ENCODE measurements at regions not wholly inside any gene's neighbourhood (a gene's known extent, or its start where the extent isn't known, plus 50 kb on each side); places are given as distances from the start of the nearest gene placed in this dataset.

- 43 to 45% methylated on average over 1 of the region's 1 CpG for WGBS, 2 donors
- DNase-seq = no peak
These were observed 695.5 kb upstream of the DDX18 start for GRCh38 chr2:117118994-117119393.

DNA sequence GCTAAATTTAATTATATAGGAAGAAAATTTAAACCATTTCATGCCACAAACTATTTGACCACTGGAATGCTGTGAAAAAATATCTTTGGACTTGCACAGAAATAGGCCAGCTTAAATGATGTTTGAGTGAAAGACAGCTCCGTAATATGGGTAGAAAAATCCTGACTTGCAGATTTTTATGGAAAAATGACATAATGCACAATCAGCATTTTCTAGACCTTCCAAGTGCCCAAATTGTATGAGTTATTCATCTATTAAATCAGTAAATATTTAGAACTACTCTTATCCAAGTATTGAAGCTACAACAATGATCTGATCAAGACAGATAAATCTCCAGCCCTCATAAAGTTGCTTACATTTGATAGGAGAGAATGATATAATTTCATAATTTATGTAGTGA lies 691.1 kb upstream of the DDX18 start:
- Histone ChIP-seq H3K27me3 (no peaks in the 10 kb centered on the region), H3K4me3 (no peak overlapping the region), H3K27ac (no peak overlapping the region), H3K4me1 (no peaks in the 10 kb centered on the region), H3K36me3 (no peaks in the 10 kb centered on the region), H3K9me3 (peaks cover 0 to 7% (median 0%) of the 10 kb centered on the region in 11 donors)
- TF ChIP-seq, protein P1, sequence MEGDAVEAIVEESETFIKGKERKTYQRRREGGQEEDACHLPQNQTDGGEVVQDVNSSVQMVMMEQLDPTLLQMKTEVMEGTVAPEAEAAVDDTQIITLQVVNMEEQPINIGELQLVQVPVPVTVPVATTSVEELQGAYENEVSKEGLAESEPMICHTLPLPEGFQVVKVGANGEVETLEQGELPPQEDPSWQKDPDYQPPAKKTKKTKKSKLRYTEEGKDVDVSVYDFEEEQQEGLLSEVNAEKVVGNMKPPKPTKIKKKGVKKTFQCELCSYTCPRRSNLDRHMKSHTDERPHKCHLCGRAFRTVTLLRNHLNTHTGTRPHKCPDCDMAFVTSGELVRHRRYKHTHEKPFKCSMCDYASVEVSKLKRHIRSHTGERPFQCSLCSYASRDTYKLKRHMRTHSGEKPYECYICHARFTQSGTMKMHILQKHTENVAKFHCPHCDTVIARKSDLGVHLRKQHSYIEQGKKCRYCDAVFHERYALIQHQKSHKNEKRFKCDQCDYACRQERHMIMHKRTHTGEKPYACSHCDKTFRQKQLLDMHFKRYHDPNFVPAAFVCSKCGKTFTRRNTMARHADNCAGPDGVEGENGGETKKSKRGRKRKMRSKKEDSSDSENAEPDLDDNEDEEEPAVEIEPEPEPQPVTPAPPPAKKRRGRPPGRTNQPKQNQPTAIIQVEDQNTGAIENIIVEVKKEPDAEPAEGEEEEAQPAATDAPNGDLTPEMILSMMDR (IDR thresholded peaks at IDR 0.05) = no peak
- DNase-seq = no peak
- intact Hi-C loops (cut with DNase I) = no loop called here
- WGBS, 2 donors = 79 to 80% methylated on average over 1 of the region's 1 CpG
- no peak for ATAC-seq

More at GRCh38 chr2:117118994-117119393, 695.5 kb upstream of the DDX18 start:
- H3K36me3 ChIP-seq = no peaks in the 10 kb centered on the region
- no peaks in the 10 kb centered on the region for H3K9me3 ChIP-seq
- TF ChIP-seq, protein P1 (IDR thresholded peaks at IDR 0.05) = no peak
- H3K4me3 ChIP-seq = no peak overlapping the region
- ATAC-seq = no peak
- H3K4me1 ChIP-seq = no peaks in the 10 kb centered on the region
- H3K27me3 ChIP-seq = no peaks in the 10 kb centered on the region
- intact Hi-C loops (cut with DNase I) = no loop called here
- no peak overlapping the region for H3K27ac ChIP-seq

DNA sequence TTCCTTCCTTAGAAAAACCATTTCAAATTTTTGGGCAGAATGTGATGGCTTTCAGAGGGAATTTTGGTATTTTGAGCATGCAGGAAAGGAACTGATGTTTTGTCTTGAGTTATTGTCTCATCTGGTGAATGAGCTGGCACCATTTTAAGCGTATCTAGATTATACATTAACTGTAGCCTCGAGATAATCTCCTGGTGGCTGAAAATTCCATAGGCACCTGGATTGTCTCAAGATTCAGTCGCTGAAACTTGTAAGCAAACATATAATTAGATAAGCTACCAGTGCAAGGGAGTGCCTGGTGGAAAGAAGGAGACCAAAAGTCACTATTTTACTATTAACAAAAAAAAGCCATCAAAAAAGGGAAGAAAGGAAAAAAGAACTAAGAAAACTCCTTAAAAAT lies 687.8 kb upstream of the DDX18 start:
- H3K4me1 ChIP-seq = no peaks in the 10 kb centered on the region
- H3K27ac ChIP-seq = no peak overlapping the region
- TF ChIP-seq, protein P1 (IDR thresholded peaks at IDR 0.05) = no peak
- H3K36me3 ChIP-seq = no peaks in the 10 kb centered on the region
- ATAC-seq = no peak
- peaks cover 0 to 10% (median 0%) of the 10 kb centered on the region in 11 donors for H3K9me3 ChIP-seq
- H3K4me3 ChIP-seq = no peak overlapping the region
- intact Hi-C loops (cut with DNase I) = no loop called here
- no peaks in the 10 kb centered on the region for H3K27me3 ChIP-seq
- DNase-seq = no peak
- WGBS, 2 donors = 7 to 17% methylated on average over 3 of the region's 3 CpGs

- Histone ChIP-seq H3K9me3 (peaks cover 0 to 18% (median 0%) of the 10 kb centered on the region in 11 donors), H3K4me3 (no peak overlapping the region), H3K27ac (no peak overlapping the region), H3K27me3 (no peaks in the 10 kb centered on the region), H3K4me1 (no peaks in the 10 kb centered on the region), H3K36me3 (no peaks in the 10 kb centered on the region)
- TF ChIP-seq, protein P1 (IDR thresholded peaks at IDR 0.05) = no peak
- intact Hi-C loops (cut with DNase I) = no loop called here
- ATAC-seq = no peak
- no peak for DNase-seq
These were observed 686.8 kb upstream of the DDX18 start for GRCh38 chr2:117127680-117128079.

Data from heart right ventricle (tissue), 16 donors.